IPS-20b (cell line): ENCODE measurements at regions not wholly inside any gene's neighbourhood (a gene's known extent, or its start where the extent isn't known, plus 50 kb on each side); places are given as distances from the start of the nearest gene placed in this dataset.

Source experiments
- H3K27ac ChIP-seq: one replicate; pipeline ENCODE4 v1.5.1; 2013; ENCODE audit warnings: low read length
- H3K27me3 ChIP-seq: 2 replicates; pipeline ENCODE4 v1.6.1; 2013; ENCODE audit warnings: mild to moderate bottlenecking, low read length, inconsistent platforms; ENCODE audit not compliant: insufficient read depth
- H3K36me3 ChIP-seq: 2 replicates; pipeline ENCODE4 v1.6.1; 2013; ENCODE audit warnings: low read depth, mild to moderate bottlenecking, inconsistent platforms, low read length, moderate library complexity; ENCODE audit not compliant: insufficient read depth
- H3K4me1 ChIP-seq: 2 replicates; pipeline ENCODE4 v1.6.1; 2013; ENCODE audit warnings: mild to moderate bottlenecking, control low read depth, inconsistent platforms, low read length, moderate library complexity; ENCODE audit not compliant: insufficient read depth
- H3K4me3 ChIP-seq: 2 replicates; pipeline ENCODE4 v1.5.1; 2013; ENCODE audit warnings: mild to moderate bottlenecking, low read length, inconsistent platforms
- H3K9ac ChIP-seq: 2 replicates; pipeline ENCODE4 v1.6.1; 2013; ENCODE audit warnings: low read depth, mild to moderate bottlenecking, inconsistent platforms, low read length, moderate library complexity
- H3K9me3 ChIP-seq: 2 replicates; pipeline ENCODE4 v1.6.1; 2013; ENCODE audit warnings: mild to moderate bottlenecking, low read depth, low read length, inconsistent platforms; ENCODE audit not compliant: insufficient read depth

DNA sequence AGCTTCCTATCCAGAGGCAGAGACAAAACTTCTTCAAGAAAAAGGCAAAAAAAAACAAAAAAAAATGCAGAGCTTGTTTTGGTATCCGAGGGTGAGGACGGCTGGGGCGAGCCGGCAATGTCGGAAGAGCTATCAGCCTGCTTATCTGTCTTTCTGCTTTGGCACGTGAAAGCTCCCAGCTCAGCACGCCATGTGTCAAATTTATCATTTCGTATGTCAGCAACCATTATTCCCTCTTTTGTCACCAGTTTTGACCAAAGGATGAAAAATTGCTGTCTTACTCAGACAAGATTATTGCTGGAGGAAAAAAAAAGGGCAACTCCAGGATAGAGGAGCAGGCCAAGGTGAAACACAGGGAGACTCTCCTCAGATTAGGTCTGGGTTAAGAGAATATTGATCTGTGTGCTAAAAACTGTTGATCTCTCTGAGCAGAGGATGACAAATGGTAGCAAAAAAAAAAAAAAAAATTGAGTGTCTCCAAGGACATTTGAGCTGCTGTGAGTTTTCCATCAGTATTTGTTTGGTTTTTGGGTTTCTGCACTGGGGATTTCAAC is 532.0 kb upstream of the POU3F3 start:
- H3K27me3 ChIP-seq: no peaks in the 10 kb centered on the region
- H3K36me3 ChIP-seq: no peaks in the 10 kb centered on the region
- no peak overlapping the region for H3K27ac ChIP-seq
- no peak overlapping the region for H3K9ac ChIP-seq
- no peaks in the 10 kb centered on the region for H3K9me3 ChIP-seq
- no peak overlapping the region for H3K4me3 ChIP-seq
- H3K4me1 ChIP-seq: no peaks in the 10 kb centered on the region

DNA sequence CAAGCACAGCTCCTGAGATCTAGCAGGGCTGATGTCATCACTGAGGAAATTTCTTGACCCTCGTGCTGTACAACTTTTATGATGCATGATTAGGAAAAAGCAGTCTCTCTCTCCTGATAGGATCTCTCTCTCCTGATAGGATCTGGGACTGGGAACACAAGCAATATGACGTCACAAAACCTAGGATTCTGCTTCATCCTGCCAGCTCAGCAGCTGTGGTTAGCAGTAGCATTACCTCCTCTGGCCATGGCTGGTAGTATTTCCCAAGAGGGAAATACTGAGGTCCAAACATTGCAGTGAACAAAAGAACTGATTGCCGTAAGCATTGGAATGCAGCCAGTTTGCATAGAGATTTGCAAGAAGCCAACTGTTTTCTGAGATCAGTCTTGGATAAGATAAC is 521.2 kb upstream of the POU3F3 start:
- Histone ChIP-seq H3K36me3 (no peaks in the 10 kb centered on the region), H3K9me3 (no peaks in the 10 kb centered on the region), H3K27ac (no peak overlapping the region), H3K27me3 (no peaks in the 10 kb centered on the region), H3K4me3 (no peak overlapping the region), H3K4me1 (peaks cover 6% of the 10 kb centered on the region; the same call in 1 of the 2 replicates), H3K9ac (no peak overlapping the region)

DNA sequence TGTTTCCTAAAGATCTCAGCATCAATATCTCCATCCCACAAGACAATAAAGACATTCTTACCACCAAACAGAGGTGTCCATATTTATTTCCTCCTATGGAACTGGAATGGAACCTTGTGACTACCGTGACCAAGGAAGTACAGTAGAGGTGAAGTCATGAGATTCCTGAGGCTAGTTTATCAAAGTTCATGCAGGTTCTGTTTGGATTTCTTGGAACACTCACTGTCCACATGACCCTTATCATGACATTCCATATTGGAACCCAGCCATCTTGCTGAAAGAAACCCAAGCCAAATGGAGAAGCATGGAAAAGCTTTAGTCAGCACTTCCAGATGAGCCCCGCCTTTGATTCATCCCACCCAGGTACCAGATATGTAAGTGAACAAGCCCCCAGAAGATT is 516.0 kb upstream of the POU3F3 start:
- Histone ChIP-seq H3K27ac (no peak overlapping the region), H3K4me1 (peaks cover 1% of the 10 kb centered on the region; the same call in 1 of the 2 replicates), H3K27me3 (no peaks in the 10 kb centered on the region), H3K36me3 (no peaks in the 10 kb centered on the region), H3K9ac (no peak overlapping the region), H3K9me3 (no peaks in the 10 kb centered on the region), H3K4me3 (no peak overlapping the region)

- Histone ChIP-seq H3K4me1 (peaks cover 9% of the 10 kb centered on the region; the same call in 1 of the 2 replicates), H3K9ac (no peak overlapping the region), H3K27me3 (no peaks in the 10 kb centered on the region), H3K27ac (no peak overlapping the region), H3K36me3 (no peaks in the 10 kb centered on the region), H3K9me3 (no peaks in the 10 kb centered on the region), H3K4me3 (no peak overlapping the region)
Measured at GRCh38 chr2:104340162-104340561, 513.8 kb upstream of the POU3F3 start.

DNA sequence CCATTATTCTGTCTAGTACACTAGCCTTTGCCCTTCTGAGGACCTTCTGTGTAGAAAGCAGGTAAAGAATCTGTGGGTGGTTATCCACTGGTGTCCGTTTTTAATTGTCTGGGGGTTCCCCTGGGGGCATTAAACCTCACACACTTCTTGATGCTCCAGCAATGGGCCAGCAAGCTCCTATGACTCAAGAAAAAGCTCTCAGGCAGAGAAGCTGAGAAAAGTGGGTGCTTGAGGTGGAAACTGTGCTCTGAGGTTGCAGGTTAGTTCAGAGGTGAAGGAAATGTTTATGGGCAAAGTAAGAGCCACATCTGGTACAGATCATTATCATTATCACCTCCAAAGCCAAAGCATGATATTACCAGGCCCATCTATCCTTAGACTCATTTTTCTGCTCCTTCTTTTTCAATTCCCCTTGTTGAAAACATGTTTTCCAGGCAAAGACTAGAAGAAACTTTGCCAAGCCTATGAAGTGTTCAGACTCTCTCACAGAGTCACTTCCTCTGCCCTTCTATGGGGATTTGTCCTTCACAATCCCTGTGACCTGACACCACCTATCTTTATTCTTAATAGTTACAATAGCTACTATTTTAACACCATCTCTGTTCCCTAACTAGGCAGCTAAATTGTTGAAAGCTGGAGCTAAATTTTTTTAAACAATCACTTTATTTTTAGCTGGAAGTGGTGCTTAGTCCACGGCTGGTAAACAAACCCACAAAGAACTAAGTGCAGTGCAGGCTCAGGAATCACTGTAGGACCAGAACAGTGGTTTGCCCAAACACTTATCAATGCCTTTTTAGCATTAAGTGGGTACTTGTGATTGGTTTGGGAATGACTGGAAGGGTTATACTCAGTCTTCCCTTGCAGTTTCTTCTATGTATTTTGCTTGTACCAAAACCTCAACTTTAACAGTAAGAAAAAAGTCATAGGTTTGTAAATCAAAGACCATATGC is 512.8 kb upstream of the POU3F3 start:
- H3K9ac ChIP-seq: no peak overlapping the region
- H3K27me3 ChIP-seq: no peaks in the 10 kb centered on the region

DNA sequence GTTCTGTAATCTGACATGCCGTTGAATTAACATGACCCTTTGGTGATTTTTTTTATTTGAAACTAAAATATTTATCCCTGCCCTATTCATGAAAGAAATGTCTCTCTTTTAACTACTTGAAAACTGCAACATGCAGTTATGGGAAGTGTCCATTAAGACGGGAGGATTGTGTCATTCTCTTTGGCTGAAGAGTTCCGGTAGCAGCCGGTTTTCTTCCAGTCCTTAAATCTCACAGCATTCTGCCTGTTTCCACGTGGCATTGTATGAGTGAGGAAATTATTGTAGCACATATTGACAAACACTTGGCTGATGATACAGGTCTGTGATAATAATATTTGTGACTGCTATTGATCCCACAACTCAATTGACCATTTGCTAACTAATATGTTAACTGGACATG is 509.6 kb upstream of the POU3F3 start:
- H3K9me3 ChIP-seq: no peaks in the 10 kb centered on the region
- H3K4me1 ChIP-seq: peaks cover 17% of the 10 kb centered on the region; the same call in 1 of the 2 replicates
- H3K27me3 ChIP-seq: no peaks in the 10 kb centered on the region
- H3K9ac ChIP-seq: 0 out of 2 replicates have a peak overlapping the region, but pooled peaks have one; percentile 2
- H3K36me3 ChIP-seq: no peaks in the 10 kb centered on the region
- no peak overlapping the region for H3K4me3 ChIP-seq
- peak overlapping the region; percentile 16 for H3K27ac ChIP-seq

More for the DNA sequence above, 512.8 kb upstream of the POU3F3 start:
- Histone ChIP-seq H3K4me3 (no peak overlapping the region), H3K27ac (no peak overlapping the region), H3K36me3 (no peaks in the 10 kb centered on the region), H3K9me3 (no peaks in the 10 kb centered on the region), H3K4me1 (peaks cover 17% of the 10 kb centered on the region; the same call in 1 of the 2 replicates)

GRCh38 chr2:104344985-104345384 is 508.9 kb upstream of the POU3F3 start:
- no peak overlapping the region for H3K4me3 ChIP-seq
- no peaks in the 10 kb centered on the region for H3K9me3 ChIP-seq
- no peaks in the 10 kb centered on the region for H3K27me3 ChIP-seq
- H3K4me1 ChIP-seq: peaks cover 17% of the 10 kb centered on the region; the same call in 1 of the 2 replicates
- no peak overlapping the region for H3K27ac ChIP-seq
- no peak overlapping the region for H3K9ac ChIP-seq
- H3K36me3 ChIP-seq: no peaks in the 10 kb centered on the region

DNA sequence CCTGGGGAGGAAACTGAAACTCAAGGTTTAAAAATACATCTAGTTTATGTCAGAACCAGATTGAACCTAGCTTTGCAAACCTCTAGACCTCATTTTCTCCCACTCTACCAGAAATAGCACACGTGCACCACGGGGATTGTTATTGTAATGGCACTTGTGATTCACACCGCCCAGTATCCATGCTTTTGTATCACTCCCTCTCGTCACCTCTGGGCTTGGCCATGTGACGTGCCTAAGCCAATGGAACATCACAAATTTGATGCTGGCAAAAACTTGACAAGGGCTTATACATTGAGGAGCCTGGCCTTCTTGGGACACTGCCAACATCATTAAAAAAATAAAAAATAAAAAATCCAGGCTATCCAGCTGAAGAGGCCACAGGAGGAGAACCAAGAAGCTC is 495.8 kb upstream of the POU3F3 start:
- no peaks in the 10 kb centered on the region for H3K27me3 ChIP-seq
- H3K27ac ChIP-seq: no peak overlapping the region
- no peaks in the 10 kb centered on the region for H3K4me1 ChIP-seq
- H3K9ac ChIP-seq: no peak overlapping the region
- H3K36me3 ChIP-seq: no peaks in the 10 kb centered on the region
- H3K4me3 ChIP-seq: no peak overlapping the region
- H3K9me3 ChIP-seq: no peaks in the 10 kb centered on the region

GRCh38 chr2:104361414-104361813 is 492.5 kb upstream of the POU3F3 start:
- Histone ChIP-seq H3K27ac (no peak overlapping the region), H3K4me1 (no peaks in the 10 kb centered on the region), H3K9ac (no peak overlapping the region), H3K9me3 (no peaks in the 10 kb centered on the region), H3K27me3 (no peaks in the 10 kb centered on the region), H3K4me3 (no peak overlapping the region), H3K36me3 (no peaks in the 10 kb centered on the region)

GRCh38 chr2:104368089-104368488 is 485.8 kb upstream of the POU3F3 start:
- Histone ChIP-seq H3K27ac (no peak overlapping the region), H3K36me3 (no peaks in the 10 kb centered on the region)

GRCh38 chr2:104371087-104371781 is 482.7 kb upstream of the POU3F3 start:
- Histone ChIP-seq H3K4me3 (no peak overlapping the region; the same call in 1 of the 2 replicates), H3K27ac (no peak overlapping the region), H3K9ac (no peak overlapping the region), H3K4me1 (peaks cover 14% of the 10 kb centered on the region; the same call in 1 of the 2 replicates), H3K27me3 (no peaks in the 10 kb centered on the region), H3K9me3 (no peaks in the 10 kb centered on the region), H3K36me3 (no peaks in the 10 kb centered on the region)

More at GRCh38 chr2:104368089-104368488, 485.8 kb upstream of the POU3F3 start:
- H3K9me3 ChIP-seq: no peaks in the 10 kb centered on the region
- no peaks in the 10 kb centered on the region for H3K27me3 ChIP-seq
- H3K9ac ChIP-seq: no peak overlapping the region
- no peak overlapping the region for H3K4me3 ChIP-seq
- H3K4me1 ChIP-seq: peaks cover 10% of the 10 kb centered on the region; the same call in 1 of the 2 replicates
